Brain microvascular endothelial cell (primary cell): ENCODE measurements at regions not wholly inside any gene's neighbourhood (a gene's known extent, or its start where the extent isn't known, plus 50 kb on each side); places are given as distances from the start of the nearest gene placed in this dataset.

Experiments used
- DNase-seq: peaks from one replicate; pipeline ENCODE4 v3.0.0-alpha.2; 2020
- H3K27ac ChIP-seq: fragments of 250-450 bp; sonication (Bioruptor Pico); 2 replicates; pipeline ENCODE4 v1.5.1; 2020; ENCODE audit warnings: mild to moderate bottlenecking, moderate library complexity
- H3K27me3 ChIP-seq: fragments of 250-450 bp; sonication (Bioruptor Pico); replicated peaks from 2 replicates; pipeline ENCODE4 v1.5.1; 2020; ENCODE audit warnings: mild to moderate bottlenecking
- H3K36me3 ChIP-seq: fragments of 250-450 bp; sonication (Bioruptor Pico); replicated peaks from 2 replicates; pipeline ENCODE4 v1.5.1; 2020; ENCODE audit warnings: mild to moderate bottlenecking
- H3K4me3 ChIP-seq: 2 replicates; pipeline ENCODE4 v1.5.1; 2011; ENCODE audit warnings: low read depth, mild to moderate bottlenecking, control low read depth, low read length, moderate library complexity
- in situ Hi-C: cut with HindIII; loops from 2 replicates; pipeline ENCODE4 v1.10.0; 2017; ENCODE audit warnings: low sequenced_read_pairs, low pct_ligation_motif_present
- TF ChIP-seq, protein P1 (sequence below): IDR thresholded peaks from 2 replicates; pipeline ENCODE4 v1.5.1; 2011; ENCODE audit warnings: low read depth, mild to moderate bottlenecking, moderate library complexity, low read length, control low read depth, inconsistent platforms; ENCODE audit errors: missing control alignments

DNA sequence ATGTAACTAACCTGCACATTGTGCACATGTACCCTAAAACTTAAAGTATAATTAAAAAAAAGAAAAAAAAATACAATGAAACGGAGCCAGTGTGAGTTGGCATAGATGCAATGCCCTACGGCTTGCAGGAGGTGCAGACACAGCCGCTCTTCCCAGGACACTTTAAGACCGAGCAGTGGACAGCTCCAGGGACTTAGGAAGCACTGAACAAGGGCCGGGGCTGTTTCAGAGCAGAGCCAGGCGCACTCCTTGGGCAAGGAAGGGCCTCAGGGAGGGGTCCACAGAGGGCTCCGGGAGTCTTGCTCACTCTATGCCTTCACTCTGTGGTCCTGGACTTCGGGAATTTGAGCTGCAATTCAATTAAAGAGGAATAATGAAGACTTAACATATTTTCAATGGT, 355.3 kb downstream of the TCERG1L start:
- Histone ChIP-seq H3K36me3 (no peaks in the 10 kb centered on the region), H3K4me3 (no peak overlapping the region), H3K27me3 (no peaks in the 10 kb centered on the region), H3K27ac (no peak overlapping the region)
- TF ChIP-seq, protein P1, sequence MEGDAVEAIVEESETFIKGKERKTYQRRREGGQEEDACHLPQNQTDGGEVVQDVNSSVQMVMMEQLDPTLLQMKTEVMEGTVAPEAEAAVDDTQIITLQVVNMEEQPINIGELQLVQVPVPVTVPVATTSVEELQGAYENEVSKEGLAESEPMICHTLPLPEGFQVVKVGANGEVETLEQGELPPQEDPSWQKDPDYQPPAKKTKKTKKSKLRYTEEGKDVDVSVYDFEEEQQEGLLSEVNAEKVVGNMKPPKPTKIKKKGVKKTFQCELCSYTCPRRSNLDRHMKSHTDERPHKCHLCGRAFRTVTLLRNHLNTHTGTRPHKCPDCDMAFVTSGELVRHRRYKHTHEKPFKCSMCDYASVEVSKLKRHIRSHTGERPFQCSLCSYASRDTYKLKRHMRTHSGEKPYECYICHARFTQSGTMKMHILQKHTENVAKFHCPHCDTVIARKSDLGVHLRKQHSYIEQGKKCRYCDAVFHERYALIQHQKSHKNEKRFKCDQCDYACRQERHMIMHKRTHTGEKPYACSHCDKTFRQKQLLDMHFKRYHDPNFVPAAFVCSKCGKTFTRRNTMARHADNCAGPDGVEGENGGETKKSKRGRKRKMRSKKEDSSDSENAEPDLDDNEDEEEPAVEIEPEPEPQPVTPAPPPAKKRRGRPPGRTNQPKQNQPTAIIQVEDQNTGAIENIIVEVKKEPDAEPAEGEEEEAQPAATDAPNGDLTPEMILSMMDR: no peak
- no peak for DNase-seq
- in situ Hi-C loops: no loop called here

DNA sequence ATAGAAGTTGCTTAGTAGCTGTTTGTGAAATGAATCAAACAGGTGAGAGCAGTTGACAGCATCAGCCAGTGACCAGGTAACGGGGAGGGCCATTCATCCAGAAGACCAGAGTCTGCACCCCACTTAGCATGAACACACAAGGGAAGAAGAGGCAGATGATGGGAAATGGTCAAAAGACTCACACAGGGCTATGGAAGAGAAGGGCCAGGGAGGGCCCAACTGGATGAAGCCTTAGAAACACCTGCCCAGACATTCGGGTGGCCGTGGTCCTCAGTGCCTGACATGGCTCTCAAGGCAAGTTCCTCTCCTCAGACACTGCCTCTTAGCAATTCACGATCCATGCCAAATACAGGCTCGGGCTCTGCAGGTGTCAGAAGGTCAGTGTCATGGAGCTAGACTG, 354.1 kb downstream of the TCERG1L start:
- no peak overlapping the region for H3K4me3 ChIP-seq
- no peak overlapping the region for H3K27ac ChIP-seq
- no peaks in the 10 kb centered on the region for H3K27me3 ChIP-seq
- no peaks in the 10 kb centered on the region for H3K36me3 ChIP-seq
- no peak for DNase-seq
- in situ Hi-C loops: no loop called here
- TF ChIP-seq, protein P1: no peak

DNA sequence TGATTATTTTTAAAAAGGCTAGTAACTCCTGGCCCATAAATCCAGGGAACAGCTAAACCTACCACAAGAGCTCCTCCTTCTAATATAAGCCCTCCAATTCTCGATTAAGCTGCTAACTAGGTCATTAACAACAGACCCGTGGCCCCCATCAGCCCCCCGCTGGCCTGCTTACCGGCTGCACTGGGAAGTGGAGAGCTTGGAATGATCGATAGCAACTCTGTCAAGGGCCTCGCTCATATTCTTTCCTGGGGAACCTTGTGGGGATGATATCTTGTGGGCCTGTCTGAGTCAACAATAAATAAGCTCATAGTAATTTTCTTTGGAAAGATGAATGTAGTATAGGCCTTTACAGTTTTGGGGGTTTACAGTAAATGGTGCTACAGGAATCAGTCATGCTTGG, 353.5 kb downstream of the TCERG1L start:
- no peaks in the 10 kb centered on the region for H3K36me3 ChIP-seq
- no peak for DNase-seq
- H3K27me3 ChIP-seq: no peaks in the 10 kb centered on the region
- H3K4me3 ChIP-seq: no peak overlapping the region
- in situ Hi-C loops: no loop called here
- TF ChIP-seq, protein P1: no peak
- no peak overlapping the region for H3K27ac ChIP-seq

DNA sequence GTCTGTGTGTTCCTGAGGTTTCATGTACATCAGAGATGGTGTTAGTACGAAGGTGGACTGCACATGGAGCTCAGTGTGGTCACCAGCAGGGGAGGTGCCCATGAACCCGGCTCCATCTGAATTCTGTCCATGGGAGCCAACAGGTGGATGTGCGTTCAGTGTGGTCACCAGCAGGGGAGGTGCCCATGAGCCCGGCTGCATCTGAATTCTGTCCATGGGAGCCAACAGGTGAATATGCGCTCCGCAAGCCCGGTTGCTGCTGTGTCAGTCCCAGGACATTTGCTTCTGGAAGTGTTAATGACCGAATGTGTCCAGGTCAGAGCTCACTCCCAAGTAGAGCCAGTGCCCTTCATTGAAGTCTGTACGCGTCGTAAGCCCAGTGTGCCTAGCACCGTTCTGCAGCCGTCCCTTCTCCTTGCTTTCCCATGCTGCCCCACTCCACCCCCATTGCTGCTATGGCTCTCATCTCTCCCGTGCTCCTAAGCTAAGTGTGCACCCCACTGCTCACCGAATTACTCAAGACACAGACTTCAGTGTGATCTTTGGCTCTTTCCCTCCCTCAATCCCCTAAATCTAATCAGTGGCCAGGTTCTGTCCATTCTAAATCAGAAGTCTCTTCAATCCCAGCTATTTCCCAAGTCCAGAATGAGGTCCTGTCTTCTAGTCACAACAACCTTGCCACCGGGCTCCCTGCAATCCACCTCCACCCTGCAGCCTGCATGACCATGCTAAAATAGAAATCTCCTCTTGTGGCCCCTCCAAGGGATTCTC, 352.4 kb downstream of the TCERG1L start:
- Histone ChIP-seq H3K27me3 (no peaks in the 10 kb centered on the region), H3K36me3 (no peaks in the 10 kb centered on the region), H3K4me3 (no peak overlapping the region), H3K27ac (no peak overlapping the region)
- in situ Hi-C loops: no loop called here
- TF ChIP-seq, protein P1: no peak
- DNase-seq: no peak

DNA sequence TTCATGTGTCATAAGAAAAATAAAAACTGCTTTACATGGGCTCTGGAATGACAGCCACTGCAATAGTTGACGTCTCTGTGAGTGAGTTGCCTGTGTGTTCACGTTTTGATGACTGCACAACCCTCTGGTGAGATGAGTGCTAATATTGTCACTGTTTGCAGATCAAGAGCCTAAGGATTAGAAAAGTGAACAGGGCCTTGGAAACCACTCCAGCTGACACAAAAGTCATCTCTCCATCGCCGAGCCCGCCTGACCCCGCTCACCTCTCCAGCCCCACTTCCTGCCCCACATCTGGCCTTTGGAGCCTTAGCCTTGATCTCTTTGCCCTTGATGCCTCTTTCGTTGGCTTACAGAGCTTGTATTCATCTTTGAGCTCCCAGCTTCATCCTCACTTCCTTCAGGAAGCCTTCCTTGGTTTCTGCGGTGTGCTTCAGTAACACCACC, 351.7 kb downstream of the TCERG1L start:
- in situ Hi-C loops: no loop called here
- Histone ChIP-seq H3K27ac (no peak overlapping the region), H3K27me3 (no peaks in the 10 kb centered on the region)

More for the DNA sequence above, 351.7 kb downstream of the TCERG1L start:
- no peak for DNase-seq
- TF ChIP-seq, protein P1: no peak
- Histone ChIP-seq H3K4me3 (no peak overlapping the region), H3K36me3 (no peaks in the 10 kb centered on the region)
